H1 (cell line): ENCODE measurements at regions not wholly inside any gene's neighbourhood (a gene's known extent, or its start where the extent isn't known, plus 50 kb on each side); places are given as distances from the start of the nearest gene placed in this dataset.

Experiments used
- CTCF ChIA-PET: fragments of 300-600 bp; sonication (Branson Sonifier 250); formaldehyde crosslinking; loops from one replicate; lab custom pipeline; 2021; ENCODE audit not compliant: partially characterized antibody; lab: Charles Lee
- POLR2A ChIA-PET: fragments of 300-600 bp; sonication (Branson Sonifier 250); formaldehyde crosslinking; loops from one replicate; lab custom pipeline; 2021; ENCODE audit warnings: inconsistent platforms; ENCODE audit not compliant: partially characterized antibody; lab: Charles Lee
- DNase-seq, 2 experiments: peaks; one replicate each; pipeline versions ENCODE4 v3.0.0 to v3.0.0-alpha.2; 2010 to 2022; ENCODE audit warnings: low spot score in 2 of 2, low read depth in 1 of 2, mixed read lengths in 1 of 2
- FAIRE-seq: peaks from 2 replicates; lab custom pipeline; 2011; peaks lifted over from hg19 to GRCh38; lab: Jason Lieb, UNC
- H2AFZ ChIP-seq: 2 replicates; pipeline ENCODE4 v1.8.1; 2012; ENCODE audit warnings: low read length, inconsistent platforms
- H2AK5ac ChIP-seq: 2 replicates; pipeline ENCODE4 v1.6.1; 2013; ENCODE audit warnings: low read depth, low read length
- H2BK120ac ChIP-seq: replicated peaks from 2 replicates; pipeline ENCODE3; 2013; ENCODE audit warnings: low read depth, low read length, inconsistent platforms
- H2BK12ac ChIP-seq: 2 replicates; pipeline ENCODE4 v1.6.1; 2013; ENCODE audit warnings: low read depth, low read length
- H2BK15ac ChIP-seq: 2 replicates; pipeline ENCODE4 v1.6.1; 2013; ENCODE audit warnings: low read length
- H2BK20ac ChIP-seq: 2 replicates; pipeline ENCODE4 v1.6.1; 2013; ENCODE audit warnings: low read length
- H2BK5ac ChIP-seq: 2 replicates; pipeline ENCODE4 v1.6.1; 2013; ENCODE audit warnings: low read depth, low read length
- H3K14ac ChIP-seq: 2 replicates; pipeline ENCODE4 v1.6.1; 2013; ENCODE audit warnings: inconsistent platforms; ENCODE audit not compliant: insufficient read length
- H3K18ac ChIP-seq: 2 replicates; pipeline ENCODE4 v1.6.1; 2013; ENCODE audit warnings: low read length; ENCODE audit errors: extremely low read depth
- H3K23ac ChIP-seq: 2 replicates; pipeline ENCODE4 v1.6.1; 2013; ENCODE audit warnings: inconsistent platforms; ENCODE audit not compliant: insufficient read length
- H3K23me2 ChIP-seq: 2 replicates; pipeline ENCODE4 v1.6.1; 2013; ENCODE audit warnings: low read depth, low read length
- H3K27ac ChIP-seq: 2 replicates; pipeline ENCODE4 v1.6.1; 2011; ENCODE audit warnings: low read depth, low read length, inconsistent platforms
- H3K27me3 ChIP-seq, 4 experiments: replicated peaks in 1 of 4; 1 replicate in 1 of 4; 2 replicates in 3 of 4; pipeline versions ENCODE4 v1.6.1 to v1.8.1; 2011 to 2013; ENCODE audit warnings: low read length in 3 of 4, mild to moderate bottlenecking in 3 of 4, inconsistent platforms in 2 of 4, mixed read lengths in 2 of 4, moderate library complexity in 1 of 4; ENCODE audit not compliant: control insufficient read depth in 3 of 4, insufficient read depth in 3 of 4; ENCODE audit errors: extremely low read depth in 1 of 4
- H3K36me3 ChIP-seq, 4 experiments: 2 replicates each; pipeline versions ENCODE4 v1.6.1 to v1.8.1; 2011 to 2013; ENCODE audit warnings: mild to moderate bottlenecking in 4 of 4, low read length in 3 of 4, moderate library complexity in 2 of 4, control low read depth in 1 of 4, inconsistent platforms in 1 of 4; ENCODE audit not compliant: insufficient read depth in 4 of 4, control insufficient read depth in 2 of 4
- H3K4ac ChIP-seq: replicated peaks from 2 replicates; pipeline ENCODE3; 2013; ENCODE audit warnings: low read length, low read depth, mixed read lengths, inconsistent platforms; ENCODE audit not compliant: insufficient read length
- H3K4me1 ChIP-seq, 4 experiments: replicated peaks in 1 of 4; 1 replicate in 1 of 4; 2 replicates in 3 of 4; pipeline versions ENCODE4 v1.6.1 to v1.8.1; 2011 to 2013; ENCODE audit warnings: low read length in 3 of 4, inconsistent platforms in 2 of 4, mixed read lengths in 1 of 4; ENCODE audit not compliant: insufficient read depth in 4 of 4, control insufficient read depth in 3 of 4
- H3K4me2 ChIP-seq, 2 experiments: 2 replicates each; pipeline versions ENCODE4 v1.6.1 to v1.8.1; 2011 to 2013; ENCODE audit warnings: low read depth in 2 of 2, low read length in 2 of 2, control low read depth in 1 of 2, inconsistent platforms in 1 of 2, mild to moderate bottlenecking in 1 of 2; ENCODE audit not compliant: insufficient read depth in 1 of 2
- H3K4me3 ChIP-seq, 4 experiments: fragments of 200-600, 300-600 bp in 1 of 4; sonication (generic), shearing (Covaris generic), sonication (Bioruptor Twin) in 1 of 4; 2 replicates each; pipeline versions ENCODE4 v1.5.1 to v1.8.1; 2011 to 2016; ENCODE audit warnings: low read length in 4 of 4, low read depth in 3 of 4, control low read depth in 2 of 4, inconsistent platforms in 2 of 4, mild to moderate bottlenecking in 2 of 4, mixed read lengths in 1 of 4, moderate library complexity in 1 of 4; ENCODE audit not compliant: insufficient read depth in 2 of 4; ENCODE audit errors: extremely low read depth in 1 of 4
- H3K56ac ChIP-seq: replicated peaks from 2 replicates; pipeline ENCODE3; 2013; ENCODE audit warnings: low read depth, mild to moderate bottlenecking, mixed read lengths, low read length, inconsistent platforms; ENCODE audit not compliant: insufficient read length
- H3K79me1 ChIP-seq: 2 replicates; pipeline ENCODE4 v1.6.1; 2013; ENCODE audit warnings: low read depth, low read length, control low read depth
- H3K79me2 ChIP-seq, 2 experiments: 2 replicates each; pipeline versions ENCODE4 v1.6.1 to v1.8.1; 2012 to 2013; ENCODE audit warnings: low read length in 2 of 2, mild to moderate bottlenecking in 2 of 2, inconsistent platforms in 1 of 2; ENCODE audit not compliant: insufficient read depth in 2 of 2, control insufficient read depth in 1 of 2
- H3K9ac ChIP-seq, 4 experiments: replicated peaks in 1 of 4; 1 replicate in 1 of 4; 2 replicates in 3 of 4; pipeline versions ENCODE4 v1.6.1 to v1.8.1; 2011 to 2013; ENCODE audit warnings: low read depth in 3 of 4, low read length in 3 of 4, control low read depth in 2 of 4, mild to moderate bottlenecking in 2 of 4, moderate library complexity in 2 of 4, inconsistent platforms in 1 of 4; ENCODE audit errors: extremely low read depth in 1 of 4
- H3K9me3 ChIP-seq, 2 experiments: 2 replicates each; pipeline versions ENCODE4 v1.6.1 to v1.8.1; 2012 to 2013; ENCODE audit warnings: mild to moderate bottlenecking in 2 of 2, moderate library complexity in 2 of 2, control low read depth in 1 of 2, inconsistent platforms in 1 of 2, low read depth in 1 of 2, low read length in 1 of 2, mixed read lengths in 1 of 2; ENCODE audit not compliant: insufficient read depth in 2 of 2
- H4K20me1 ChIP-seq, 2 experiments: replicated peaks in 1 of 2; 2 replicates each; pipeline versions ENCODE3 to v1.8.1; 2011 to 2013; ENCODE audit warnings: inconsistent platforms in 2 of 2, low read length in 2 of 2, mild to moderate bottlenecking in 1 of 2; ENCODE audit not compliant: insufficient read depth in 2 of 2, control insufficient read depth in 1 of 2
- H4K5ac ChIP-seq: 2 replicates; pipeline ENCODE4 v1.6.1; 2013; ENCODE audit warnings: low read length, low read depth, mixed read lengths, inconsistent platforms; ENCODE audit not compliant: insufficient read length
- H4K8ac ChIP-seq: 2 replicates; pipeline ENCODE4 v1.8.0; 2013; ENCODE audit warnings: mild to moderate bottlenecking, moderate library complexity, low read length, inconsistent platforms; ENCODE audit not compliant: insufficient read depth; ENCODE audit errors: extremely low read depth
- H4K91ac ChIP-seq: replicated peaks from 2 replicates; pipeline ENCODE3; 2013; ENCODE audit warnings: low read length, mixed read lengths, inconsistent platforms; ENCODE audit not compliant: insufficient read length
- ATF2 ChIP-seq: IDR thresholded peaks from 2 replicates; pipeline ENCODE4 v1.6.1; 2012; ENCODE audit warnings: low read length, inconsistent platforms
- CHD1 ChIP-seq: IDR thresholded peaks from 2 replicates; pipeline ENCODE4 v1.6.1; 2012; ENCODE audit warnings: low read depth, low read length, improper control_type of control experiment
- CTBP2 ChIP-seq: IDR thresholded peaks from 2 replicates; pipeline ENCODE4 v1.7.0; 2011; ENCODE audit warnings: borderline replicate concordance, mild to moderate bottlenecking, moderate library complexity, mixed read lengths, low read length; ENCODE audit not compliant: insufficient read depth, insufficient read length
- NANOG ChIP-seq: IDR thresholded peaks from 2 replicates; pipeline ENCODE4 v1.6.1; 2011; ENCODE audit warnings: low read length, low read depth, mild to moderate bottlenecking, inconsistent platforms; ENCODE audit not compliant: insufficient read depth, poor library complexity, severe bottlenecking
- PHF8 ChIP-seq: fragments of 200-600 bp; sonication (generic); conservative IDR thresholded peaks from 2 replicates; pipeline ENCODE4 v1.7.1; 2012; ENCODE audit warnings: low read depth, mild to moderate bottlenecking, inconsistent platforms, low read length, moderate library complexity
- POLR2A ChIP-seq, 2 experiments: IDR thresholded peaks; 1 replicate in 1 of 2; 2 replicates in 1 of 2; pipeline ENCODE4 v1.6.1; 2011; ENCODE audit warnings: low read depth in 2 of 2, low read length in 2 of 2, mild to moderate bottlenecking in 2 of 2; ENCODE audit errors: control extremely low read depth in 1 of 2
- YY1 ChIP-seq: IDR thresholded peaks from 2 replicates; pipeline ENCODE4 v1.6.1; 2011; ENCODE audit warnings: low read depth, mild to moderate bottlenecking, low read length
- WGBS, 2 experiments: shearing (Covaris generic) in 1 of 2; methylation state at CpG; one replicate each; pipeline versions ENCODE4 v1.1.6 to v1.1.7; 2013 to 2015; ENCODE audit warnings: low lambda C conversion rate in 2 of 2, mixed read lengths in 2 of 2, inconsistent platforms in 1 of 2, low coverage in 1 of 2, missing lambda C conversion rate in 1 of 2; ENCODE audit not compliant: insufficient replicate concordance in 2 of 2, insufficient coverage in 1 of 2, insufficient read length in 1 of 2; ENCODE audit errors: extremely low coverage in 1 of 2, missing lambda C conversion rate in 1 of 2; 5-methylcytosine and 5-hydroxymethylcytosine counted together
- TF ChIP-seq, protein P1 (sequence below), 3 experiments: IDR thresholded peaks; 1 replicate in 2 of 3; 2 replicates in 1 of 3; pipeline versions ENCODE4 v1.5.1 to v1.6.1; 2011; ENCODE audit warnings: low read length in 3 of 3, mild to moderate bottlenecking in 3 of 3, inconsistent platforms in 2 of 3, low read depth in 1 of 3, moderate library complexity in 1 of 3; ENCODE audit not compliant: insufficient read depth in 1 of 3; ENCODE audit errors: control extremely low read depth in 1 of 3

GRCh38 chr10:4120096-4120853 is 335.3 kb upstream of the KLF6 start:
- Histone ChIP-seq H3K4ac (no peak overlapping the region), H4K8ac (no peak overlapping the region), H4K20me1 (no peaks in the 10 kb centered on the region), H2BK120ac (no peak overlapping the region), H3K56ac (no peak overlapping the region), H2BK20ac (no peak overlapping the region), H3K27ac (no peak overlapping the region), H3K9me3 (no peaks in the 10 kb centered on the region), H3K4me1 (no peaks in the 10 kb centered on the region), H2BK5ac (no peak overlapping the region), H2AK5ac (no peak overlapping the region), H2BK12ac (no peak overlapping the region), H3K27me3 (no peaks in the 10 kb centered on the region), H4K5ac (no peak overlapping the region), H4K91ac (no peak overlapping the region), H2BK15ac (no peak overlapping the region), H3K79me2 (no peaks in the 10 kb centered on the region), H3K23ac (no peak overlapping the region), H3K18ac (no peak overlapping the region), H3K4me2 (no peak overlapping the region), H3K9ac (no peak overlapping the region), H3K79me1 (no peaks in the 10 kb centered on the region), H3K23me2 (no peaks in the 10 kb centered on the region), H2AFZ (no peak overlapping the region), H3K14ac (no peak overlapping the region), H3K36me3 (no peaks in the 10 kb centered on the region), H3K4me3 (no peak overlapping the region)
- DNase-seq (no peak), FAIRE-seq (no peak)
- ChIA-PET POLR2A (no interaction called here), CTCF (interaction anchor here (1.3 kb wide), 1 partner anchor 880 kb away, joined by 3 read pairs; no protein-coding TSS in a partner anchor)
- TF ChIP-seq, protein P1, sequence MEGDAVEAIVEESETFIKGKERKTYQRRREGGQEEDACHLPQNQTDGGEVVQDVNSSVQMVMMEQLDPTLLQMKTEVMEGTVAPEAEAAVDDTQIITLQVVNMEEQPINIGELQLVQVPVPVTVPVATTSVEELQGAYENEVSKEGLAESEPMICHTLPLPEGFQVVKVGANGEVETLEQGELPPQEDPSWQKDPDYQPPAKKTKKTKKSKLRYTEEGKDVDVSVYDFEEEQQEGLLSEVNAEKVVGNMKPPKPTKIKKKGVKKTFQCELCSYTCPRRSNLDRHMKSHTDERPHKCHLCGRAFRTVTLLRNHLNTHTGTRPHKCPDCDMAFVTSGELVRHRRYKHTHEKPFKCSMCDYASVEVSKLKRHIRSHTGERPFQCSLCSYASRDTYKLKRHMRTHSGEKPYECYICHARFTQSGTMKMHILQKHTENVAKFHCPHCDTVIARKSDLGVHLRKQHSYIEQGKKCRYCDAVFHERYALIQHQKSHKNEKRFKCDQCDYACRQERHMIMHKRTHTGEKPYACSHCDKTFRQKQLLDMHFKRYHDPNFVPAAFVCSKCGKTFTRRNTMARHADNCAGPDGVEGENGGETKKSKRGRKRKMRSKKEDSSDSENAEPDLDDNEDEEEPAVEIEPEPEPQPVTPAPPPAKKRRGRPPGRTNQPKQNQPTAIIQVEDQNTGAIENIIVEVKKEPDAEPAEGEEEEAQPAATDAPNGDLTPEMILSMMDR (IDR thresholded peaks at IDR 0.05; ENCODE audit: control extremely low read depth in 1 of 3, insufficient read depth in 1 of 3, low read depth in 1 of 3, low read length in 3 of 3), result no peak
- TF ChIP-seq ATF2, result no peak
- no peak for TF ChIP-seq POLR2A (IDR thresholded peaks at IDR 0.05; ENCODE audit: control extremely low read depth in 1 of 2, low read depth in 2 of 2, low read length in 2 of 2)
- TF ChIP-seq CTBP2, result no peak
- TF ChIP-seq NANOG, result no peak
- TF ChIP-seq CHD1, result no peak
- TF ChIP-seq YY1, result no peak
- TF ChIP-seq PHF8, result no peak
- WGBS, 2 experiments, result 92% methylated on average over 5 of the region's 5 CpGs; no CpG with 5 or more reads in 1 of the 2 experiments
